Tibial nerve (tissue), 4 donors: ENCODE measurements at regions not wholly inside any gene's neighbourhood (a gene's known extent, or its start where the extent isn't known, plus 50 kb on each side); places are given as distances from the start of the nearest gene placed in this dataset.

Source experiments
- DNase-seq, 2 donors: peaks; one replicate each; pipeline ENCODE4 v3.0.0-alpha.2; 2019; ENCODE audit warnings: low spot score in 2 of 2
- H3K27ac ChIP-seq, 4 donors: fragments of 200-600 bp; sonication (generic) in 3 of 4; one replicate each; pipeline ENCODE4 v1.5.1; 2017 to 2019; ENCODE audit warnings: mild to moderate bottlenecking in 1 of 4
- H3K27me3 ChIP-seq, 2 donors: fragments of 200-600 bp; sonication (generic) in 1 of 2; one replicate each; pipeline versions ENCODE4 v1.5.1 to v1.6.0; 2017 to 2019
- H3K36me3 ChIP-seq, 3 donors: fragments of 200-600 bp; sonication (generic); one replicate each; pipeline ENCODE4 v1.5.1; 2018 to 2019
- H3K4me1 ChIP-seq, 4 donors: fragments of 200-600 bp; sonication (generic) in 3 of 4; one replicate each; pipeline ENCODE4 v1.5.1; 2017 to 2019
- H3K4me3 ChIP-seq, 4 donors: fragments of 200-600 bp; sonication (generic) in 3 of 4; one replicate each; pipeline ENCODE4 v1.5.1; 2017 to 2019; ENCODE audit warnings: mild to moderate bottlenecking in 1 of 4, moderate library complexity in 1 of 4
- H3K9me3 ChIP-seq, 4 donors: fragments of 200-600 bp; sonication (generic) in 3 of 4; one replicate each; pipeline ENCODE4 v1.5.1; 2017 to 2019
- EP300 ChIP-seq, 2 donors: sonication (generic); formaldehyde crosslinking; IDR thresholded peaks; one replicate each; pipeline ENCODE4 v1.6.1; 2017; ENCODE audit warnings: antibody characterized with exemption in 2 of 2, mild to moderate bottlenecking in 1 of 2
- POLR2A ChIP-seq, 2 donors: fragments of 450-650 bp; IDR thresholded peaks; one replicate each; pipeline ENCODE4 v1.6.1; 2017; ENCODE audit warnings: antibody characterized with exemption in 2 of 2, mild to moderate bottlenecking in 2 of 2, moderate library complexity in 2 of 2
- WGBS, 2 donors: methylation state at CpG; one replicate each; pipeline ENCODE4 v1.1.5; 2018; 5-methylcytosine and 5-hydroxymethylcytosine counted together
- TF ChIP-seq, protein P1 (sequence below), 5 experiments: fragments of 200-600 bp in 3 of 5; fragments of 450-650 bp in 2 of 5; sonication (generic) in 3 of 5; IDR thresholded peaks; one replicate each; pipeline ENCODE4 v1.5.1; 2016 to 2019; ENCODE audit warnings: antibody characterized with exemption in 5 of 5, mild to moderate bottlenecking in 3 of 5, moderate library complexity in 2 of 5

DNA sequence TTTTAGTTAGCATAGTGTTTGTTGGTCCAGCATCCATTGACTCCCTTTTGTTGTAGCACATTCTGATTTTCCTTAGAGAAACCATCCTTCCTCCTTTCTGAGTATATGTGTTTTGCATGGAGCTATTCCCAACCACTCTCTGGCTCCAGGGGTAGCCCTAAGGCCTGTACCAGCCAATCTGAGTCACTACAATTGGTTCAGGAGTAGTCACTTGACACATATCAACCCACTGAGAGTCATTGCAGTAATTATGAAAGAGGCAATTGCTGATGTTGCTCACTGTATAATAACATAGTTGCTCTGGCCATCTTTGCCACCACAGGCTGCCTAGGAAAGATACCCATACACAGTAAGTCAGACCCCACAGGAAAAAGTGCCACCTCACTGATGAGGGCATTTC lies 71.2 kb upstream of the GRID2 start:
- no peaks in the 10 kb centered on the region for H3K36me3 ChIP-seq
- H3K4me3 ChIP-seq, result no peak overlapping the region
- no peaks in the 10 kb centered on the region for H3K27me3 ChIP-seq
- no peaks in the 10 kb centered on the region for H3K9me3 ChIP-seq
- TF ChIP-seq, protein P1, sequence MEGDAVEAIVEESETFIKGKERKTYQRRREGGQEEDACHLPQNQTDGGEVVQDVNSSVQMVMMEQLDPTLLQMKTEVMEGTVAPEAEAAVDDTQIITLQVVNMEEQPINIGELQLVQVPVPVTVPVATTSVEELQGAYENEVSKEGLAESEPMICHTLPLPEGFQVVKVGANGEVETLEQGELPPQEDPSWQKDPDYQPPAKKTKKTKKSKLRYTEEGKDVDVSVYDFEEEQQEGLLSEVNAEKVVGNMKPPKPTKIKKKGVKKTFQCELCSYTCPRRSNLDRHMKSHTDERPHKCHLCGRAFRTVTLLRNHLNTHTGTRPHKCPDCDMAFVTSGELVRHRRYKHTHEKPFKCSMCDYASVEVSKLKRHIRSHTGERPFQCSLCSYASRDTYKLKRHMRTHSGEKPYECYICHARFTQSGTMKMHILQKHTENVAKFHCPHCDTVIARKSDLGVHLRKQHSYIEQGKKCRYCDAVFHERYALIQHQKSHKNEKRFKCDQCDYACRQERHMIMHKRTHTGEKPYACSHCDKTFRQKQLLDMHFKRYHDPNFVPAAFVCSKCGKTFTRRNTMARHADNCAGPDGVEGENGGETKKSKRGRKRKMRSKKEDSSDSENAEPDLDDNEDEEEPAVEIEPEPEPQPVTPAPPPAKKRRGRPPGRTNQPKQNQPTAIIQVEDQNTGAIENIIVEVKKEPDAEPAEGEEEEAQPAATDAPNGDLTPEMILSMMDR (IDR thresholded peaks at IDR 0.05), result no peak
- TF ChIP-seq EP300 (IDR thresholded peaks at IDR 0.05), result no peak
- TF ChIP-seq POLR2A (IDR thresholded peaks at IDR 0.05), result no peak
- no peak overlapping the region for H3K27ac ChIP-seq
- H3K4me1 ChIP-seq, result peaks cover 0 to 11% (median 1%) of the 10 kb centered on the region in 4 donors
- DNase-seq, result no peak

DNA sequence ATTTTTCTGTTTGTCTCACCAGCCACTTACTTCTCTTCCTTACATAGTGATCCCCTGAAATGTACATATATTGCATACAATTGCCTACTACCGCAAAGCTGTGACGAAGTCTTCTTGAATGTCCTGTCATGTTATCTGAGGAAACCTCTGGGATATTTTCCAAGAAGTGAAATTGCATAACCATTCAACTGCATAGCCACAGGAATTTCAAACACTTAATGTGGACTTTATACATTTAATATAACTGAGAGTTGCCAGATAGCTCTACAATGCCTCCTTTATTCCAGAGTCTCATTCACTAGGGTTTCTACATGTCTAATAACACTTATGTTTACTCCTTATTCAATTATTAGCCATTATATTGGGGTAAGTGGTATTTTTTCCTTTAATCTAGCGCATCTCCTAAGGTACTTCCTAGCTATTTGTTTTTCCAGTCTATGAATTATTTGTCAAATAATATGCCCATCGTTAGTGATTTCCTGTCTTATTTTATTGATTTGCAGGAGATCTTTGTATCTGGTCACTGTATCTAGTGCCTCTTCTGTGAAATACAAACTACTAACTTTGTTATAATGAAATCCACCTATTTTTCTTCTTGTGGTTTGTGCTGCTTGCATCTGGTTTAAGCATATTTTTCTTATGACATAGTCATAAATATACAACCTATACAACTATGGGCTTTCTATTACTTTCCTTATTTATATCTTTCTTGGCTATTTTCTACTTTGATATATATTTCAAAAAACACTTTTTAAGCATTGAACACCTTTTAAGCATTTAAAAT lies 69.2 kb upstream of the GRID2 start:
- Histone ChIP-seq H3K4me1 (peaks cover 0 to 11% (median 1%) of the 10 kb centered on the region in 4 donors), H3K27ac (no peak overlapping the region), H3K36me3 (no peaks in the 10 kb centered on the region), H3K4me3 (no peak overlapping the region), H3K9me3 (peaks cover 0 to 2% (median 0%) of the 10 kb centered on the region in 4 donors), H3K27me3 (no peaks in the 10 kb centered on the region)
- TF ChIP-seq POLR2A (IDR thresholded peaks at IDR 0.05) (no peak), EP300 (IDR thresholded peaks at IDR 0.05) (no peak)
- TF ChIP-seq, protein P1 (IDR thresholded peaks at IDR 0.05), result no peak
- DNase-seq, result no peak
- WGBS, 2 donors, result 32 to 33% methylated on average over 4 of the region's 4 CpGs

DNA sequence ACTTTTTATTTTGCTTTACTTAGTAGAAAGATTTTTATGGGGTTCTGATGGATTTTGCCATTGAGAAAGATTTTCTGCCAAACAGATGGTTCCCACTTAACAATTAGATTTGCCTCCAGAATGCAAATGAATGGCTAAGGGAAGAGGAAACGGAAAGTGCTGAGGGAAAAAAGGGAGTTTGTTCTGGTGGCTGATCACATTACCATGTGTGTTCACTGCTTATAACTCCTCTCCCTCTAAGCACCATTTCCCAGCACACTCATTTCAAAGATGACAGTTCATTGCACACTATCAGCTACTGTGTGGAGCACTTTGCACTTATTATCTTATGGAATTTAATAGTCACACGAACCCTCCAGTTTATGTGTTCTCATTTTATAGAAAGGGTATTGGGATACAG lies 68.0 kb upstream of the GRID2 start:
- Histone ChIP-seq H3K27me3 (no peaks in the 10 kb centered on the region), H3K36me3 (no peaks in the 10 kb centered on the region), H3K4me1 (peaks cover 0 to 11% (median 1%) of the 10 kb centered on the region in 4 donors), H3K27ac (no peak overlapping the region), H3K4me3 (no peak overlapping the region), H3K9me3 (peaks cover 0 to 8% (median 0%) of the 10 kb centered on the region in 4 donors)
- DNase-seq, result no peak
- 22 to 23% methylated on average over 2 of the region's 2 CpGs for WGBS, 2 donors
- TF ChIP-seq, protein P1 (IDR thresholded peaks at IDR 0.05), result no peak
- no peak for TF ChIP-seq EP300 (IDR thresholded peaks at IDR 0.05)

DNA sequence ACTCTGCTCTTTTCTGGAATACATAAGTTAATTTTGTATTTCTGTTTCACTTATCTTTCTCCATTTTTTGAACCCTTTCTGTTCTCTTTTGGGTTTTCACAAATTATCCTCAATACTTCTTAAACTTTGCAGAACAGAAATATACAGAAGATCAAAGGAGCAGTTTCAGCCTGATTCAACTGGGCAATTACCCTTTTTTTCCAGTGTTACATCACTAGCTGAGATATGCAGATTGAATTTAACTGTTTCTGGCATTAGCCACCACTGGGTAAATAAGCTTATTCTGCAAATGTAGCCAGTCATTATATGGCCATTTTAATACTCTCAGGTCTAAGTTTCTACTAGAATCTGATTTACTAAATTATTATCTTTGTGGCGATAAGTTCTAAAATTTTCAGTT lies 66.9 kb upstream of the GRID2 start:
- TF ChIP-seq EP300 (IDR thresholded peaks at IDR 0.05), result no peak
- no peak for TF ChIP-seq POLR2A (IDR thresholded peaks at IDR 0.05)
- TF ChIP-seq, protein P1 (IDR thresholded peaks at IDR 0.05), result no peak
- no peak overlapping the region for H3K4me3 ChIP-seq
- 92 to 96% methylated on average over 1 of the region's 1 CpG for WGBS, 2 donors
- H3K27me3 ChIP-seq, result no peaks in the 10 kb centered on the region
- no peak for DNase-seq
- peaks cover 0 to 8% (median 0%) of the 10 kb centered on the region in 4 donors for H3K9me3 ChIP-seq
- H3K36me3 ChIP-seq, result no peaks in the 10 kb centered on the region
- H3K27ac ChIP-seq, result no peak overlapping the region
- peaks cover 0 to 11% (median 1%) of the 10 kb centered on the region in 4 donors for H3K4me1 ChIP-seq

DNA sequence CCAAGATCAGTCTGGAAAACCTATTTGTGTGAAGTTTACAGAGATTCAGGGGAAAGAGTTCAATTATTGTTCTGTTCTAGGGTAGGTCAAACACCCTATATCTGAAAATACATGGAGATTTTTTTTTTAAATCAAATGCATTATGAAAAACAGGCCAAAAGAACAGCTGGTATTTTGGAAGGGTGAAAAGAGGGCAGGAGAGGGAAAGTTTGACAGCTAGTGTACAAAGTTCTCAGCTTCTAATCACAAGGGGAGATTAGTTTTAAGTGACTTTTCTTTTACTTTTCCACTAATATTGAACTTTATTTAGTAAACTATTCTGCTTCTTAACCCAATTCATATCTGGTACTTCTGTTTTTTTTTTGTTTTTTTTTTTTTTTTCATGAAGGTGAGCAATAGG lies 66.2 kb upstream of the GRID2 start:
- Histone ChIP-seq H3K4me1 (peaks cover 0 to 11% (median 1%) of the 10 kb centered on the region in 4 donors), H3K9me3 (peaks cover 0 to 8% (median 0%) of the 10 kb centered on the region in 4 donors), H3K36me3 (no peaks in the 10 kb centered on the region), H3K27ac (no peak overlapping the region), H3K4me3 (no peak overlapping the region), H3K27me3 (no peaks in the 10 kb centered on the region)
- no peak for DNase-seq
- TF ChIP-seq, protein P1 (IDR thresholded peaks at IDR 0.05), result no peak
- no peak for TF ChIP-seq POLR2A (IDR thresholded peaks at IDR 0.05)
- TF ChIP-seq EP300 (IDR thresholded peaks at IDR 0.05), result no peak
